Heart right ventricle (tissue), 16 donors: ENCODE measurements at regions not wholly inside any gene's neighbourhood (a gene's known extent, or its start where the extent isn't known, plus 50 kb on each side); places are given as distances from the start of the nearest gene placed in this dataset.

ENCODE experiments used
- ATAC-seq, 8 donors: fragments of 200-7000 bp; cut with Tn5 transposase; one replicate each; pipeline ENCODE4 v1.9.1; 2020; ENCODE audit warnings: mild to moderate bottlenecking in 8 of 8, moderate library complexity in 8 of 8, moderate number of reproducible peaks in 1 of 8
- DNase-seq, 2 donors: peaks; one replicate each; pipeline ENCODE4 v3.0.0-alpha.2; 2020
- H3K27ac ChIP-seq, 10 donors: fragments of 200-600 bp; sonication (generic) in 2 of 10; one replicate each; pipeline versions ENCODE4 v1.5.0 to v1.8.0; 2020 to 2022; ENCODE audit warnings: mild to moderate bottlenecking in 3 of 10
- H3K27me3 ChIP-seq, 7 donors: fragments of 200-600 bp; one replicate each; pipeline ENCODE4 v1.8.0; 2021 to 2022; ENCODE audit warnings: mild to moderate bottlenecking in 2 of 7
- H3K36me3 ChIP-seq, 9 donors: fragments of 200-600 bp; sonication (generic) in 1 of 9; one replicate each; pipeline versions ENCODE4 v1.5.0 to v1.8.0; 2020 to 2022; ENCODE audit warnings: mild to moderate bottlenecking in 2 of 9
- H3K4me1 ChIP-seq, 9 donors: fragments of 200-600 bp; sonication (generic) in 1 of 9; one replicate each; pipeline versions ENCODE4 v1.5.0 to v1.8.0; 2020 to 2022; ENCODE audit warnings: mild to moderate bottlenecking in 4 of 9
- H3K4me3 ChIP-seq, 10 donors: fragments of 200-600 bp; sonication (generic) in 2 of 10; one replicate each; pipeline versions ENCODE4 v1.5.0 to v1.8.0; 2020 to 2022; ENCODE audit warnings: mild to moderate bottlenecking in 7 of 10, moderate library complexity in 2 of 10
- H3K9me3 ChIP-seq, 11 donors: fragments of 200-600 bp in 10 of 11; sonication (generic) in 2 of 11; one replicate each; pipeline versions ENCODE4 v1.5.0 to v1.8.0; 2013 to 2022; ENCODE audit warnings: mild to moderate bottlenecking in 2 of 11, control low read depth in 1 of 11, moderate library complexity in 1 of 11
- WGBS, 2 donors: extraction: QIAGEN DNeasy Blood & Tissue Kit; methylation state at CpG; one replicate each; pipeline ENCODE4 v1.1.7; 2013; ENCODE audit warnings: inconsistent platforms in 1 of 2; 5-methylcytosine and 5-hydroxymethylcytosine counted together
- intact Hi-C, 10 donors: fragments of 100-400 bp; cut with DNase I; formaldehyde crosslinking; loops; one replicate each; pipeline versions ENCODE4 v1.11.1 to v1.14.2; 2022
- TF ChIP-seq, protein P1 (sequence below), 9 donors: fragments of 200-600 bp; sonication (generic) in 2 of 9; IDR thresholded peaks; one replicate each; pipeline versions ENCODE4 v1.5.0 to v1.8.0; 2021 to 2022; ENCODE audit warnings: antibody characterized with exemption in 9 of 9, mild to moderate bottlenecking in 5 of 9, moderate library complexity in 1 of 9
- donor health status: Arrhythmogenic right ventricular cardiomyopathy.
- donor health status: ischemic (EF 13 %, LVEDD 7.1; RV severe dilation, severe dysfunction).
- donor health status: healthy with polysubstance abuse.
- donor health status: DM: no; HTN: yes; CAD: no.
- donor health status: DM: no; HTN: no; CAD: no.
- donor health status: ischemic (EF 25% LVEDD 6.9; RV normal size, moderate dysfunction).
- donor health status: ischemic (EF 25% LVEDD 5.7; RV mildly dilated, moderate dysfunction).
- donor health status: healthy.
- donor health status: DM: yes; HTN: yes; CAD: no.
- donor health status: Ischemic cardiomyopathy.
- donor health status: ischemic (EF 35%, LVEDD 5.7; RV mildly dilated, moderate dysfunction).
- donor health status: nonischemic (EF 11% LVEDD 7.7; RV severe dilation, severe dysfunction).
- donor health status: DM: yes; HTN: yes; CAD: no.
- donor health status: PGD.
- donor health status: ischemic (EF 29% LVEDD 5.4; RV normal size, mild dysfunction).
- donor health status: nonischemic (EF 23%, LVEDD 6.1; RV moderate dilation, normal function).

GRCh38 chr15:96422125-96422524 is 91.6 kb downstream of the NR2F2 start:
- DNase-seq: no peak
- TF ChIP-seq, protein P1, sequence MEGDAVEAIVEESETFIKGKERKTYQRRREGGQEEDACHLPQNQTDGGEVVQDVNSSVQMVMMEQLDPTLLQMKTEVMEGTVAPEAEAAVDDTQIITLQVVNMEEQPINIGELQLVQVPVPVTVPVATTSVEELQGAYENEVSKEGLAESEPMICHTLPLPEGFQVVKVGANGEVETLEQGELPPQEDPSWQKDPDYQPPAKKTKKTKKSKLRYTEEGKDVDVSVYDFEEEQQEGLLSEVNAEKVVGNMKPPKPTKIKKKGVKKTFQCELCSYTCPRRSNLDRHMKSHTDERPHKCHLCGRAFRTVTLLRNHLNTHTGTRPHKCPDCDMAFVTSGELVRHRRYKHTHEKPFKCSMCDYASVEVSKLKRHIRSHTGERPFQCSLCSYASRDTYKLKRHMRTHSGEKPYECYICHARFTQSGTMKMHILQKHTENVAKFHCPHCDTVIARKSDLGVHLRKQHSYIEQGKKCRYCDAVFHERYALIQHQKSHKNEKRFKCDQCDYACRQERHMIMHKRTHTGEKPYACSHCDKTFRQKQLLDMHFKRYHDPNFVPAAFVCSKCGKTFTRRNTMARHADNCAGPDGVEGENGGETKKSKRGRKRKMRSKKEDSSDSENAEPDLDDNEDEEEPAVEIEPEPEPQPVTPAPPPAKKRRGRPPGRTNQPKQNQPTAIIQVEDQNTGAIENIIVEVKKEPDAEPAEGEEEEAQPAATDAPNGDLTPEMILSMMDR (IDR thresholded peaks at IDR 0.05): no peak
- Histone ChIP-seq H3K27ac (no peak overlapping the region), H3K36me3 (no peaks in the 10 kb centered on the region), H3K4me3 (no peak overlapping the region), H3K4me1 (peaks cover 0 to 6% (median 4%) of the 10 kb centered on the region in 9 donors), H3K9me3 (peaks cover 0 to 9% (median 0%) of the 10 kb centered on the region in 11 donors), H3K27me3 (peaks cover 17 to 78% (median 56%) of the 10 kb centered on the region in 7 donors)
- ATAC-seq: no peak
- 50 to 68% methylated on average over 7 of the region's 7 CpGs for WGBS, 2 donors
- intact Hi-C loops: no loop called here

DNA sequence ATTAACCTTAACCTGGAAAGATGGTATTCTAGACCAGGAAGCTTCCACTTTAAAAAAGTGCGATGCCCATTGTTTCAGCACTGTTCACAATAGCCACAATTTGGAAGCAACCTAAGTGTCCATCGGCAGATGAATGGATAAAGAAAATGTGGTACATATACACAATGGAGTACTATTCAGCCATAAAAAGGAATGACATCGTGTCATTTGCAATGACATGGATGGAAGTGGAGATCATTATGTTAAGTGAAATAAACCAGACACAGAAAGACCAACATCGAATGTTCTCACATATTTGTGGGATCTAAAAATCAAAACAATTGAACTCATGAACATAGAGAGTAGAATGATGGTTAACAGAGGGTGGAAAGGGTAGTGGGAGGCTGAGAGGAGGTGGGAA is 94.2 kb downstream of the NR2F2 start:
- TF ChIP-seq, protein P1 (IDR thresholded peaks at IDR 0.05): no peak
- intact Hi-C loops: no loop called here
- Histone ChIP-seq H3K4me1 (peaks cover 0 to 6% (median 0%) of the 10 kb centered on the region in 9 donors), H3K4me3 (no peak overlapping the region), H3K36me3 (no peaks in the 10 kb centered on the region), H3K9me3 (peaks cover 0 to 12% (median 0%) of the 10 kb centered on the region in 11 donors), H3K27me3 (peaks cover 12 to 52% (median 32%) of the 10 kb centered on the region in 7 donors), H3K27ac (no peak overlapping the region)
- WGBS, 2 donors: 95 to 96% methylated on average over 4 of the region's 4 CpGs
- ATAC-seq (no peak), DNase-seq (no peak)

GRCh38 chr15:96428742-96429141 is 98.2 kb downstream of the NR2F2 start:
- H3K27me3 ChIP-seq: peaks cover 0 to 12% (median 4%) of the 10 kb centered on the region in 7 donors
- DNase-seq: peak in 1 of 2 donors; percentile 46
- H3K9me3 ChIP-seq: peaks cover 0 to 12% (median 0%) of the 10 kb centered on the region in 11 donors
- peak overlapping the region in 3 of 10 donors; percentile 34 to 63 (median 62) for H3K27ac ChIP-seq
- TF ChIP-seq, protein P1 (IDR thresholded peaks at IDR 0.05): no peak
- no peak overlapping the region for H3K4me3 ChIP-seq
- no peaks in the 10 kb centered on the region for H3K36me3 ChIP-seq
- intact Hi-C loops: no loop called here
- peak; percentile 88 to 98 (median 95) for ATAC-seq
- H3K4me1 ChIP-seq: peaks cover 0 to 6% (median 0%) of the 10 kb centered on the region in 9 donors

GRCh38 chr15:96431786-96432185 is 101.3 kb downstream of the NR2F2 start:
- WGBS, 2 donors: 53 to 55% methylated on average over 5 of the region's 5 CpGs
- no peak for ATAC-seq

More at GRCh38 chr15:96431786-96432185, 101.3 kb downstream of the NR2F2 start:
- Histone ChIP-seq H3K27me3 (peaks cover 0 to 5% (median 0%) of the 10 kb centered on the region in 7 donors), H3K9me3 (peaks cover 0 to 6% (median 0%) of the 10 kb centered on the region in 11 donors), H3K4me1 (peaks cover 0 to 6% (median 0%) of the 10 kb centered on the region in 9 donors), H3K27ac (no peak overlapping the region), H3K4me3 (no peak overlapping the region), H3K36me3 (no peaks in the 10 kb centered on the region)
- TF ChIP-seq, protein P1 (IDR thresholded peaks at IDR 0.05): no peak
- intact Hi-C loops: no loop called here
- no peak for DNase-seq
